ENCODE measurements at regions not wholly inside any gene's neighbourhood (a gene's known extent, or its start where the extent isn't known, plus 50 kb on each side); places are given as distances from the start of the nearest gene placed in this dataset.

GRCh38 chr5:2658447-2658846 is 93.0 kb downstream of the IRX2 start:
- ChIA-PET POLR2A (ENCODE audit: partially characterized antibody) (interaction anchor here (0.6 kb wide), 1 partner anchor 252 kb away, joined by 3 read pairs; no protein-coding TSS in a partner anchor), CTCF (ENCODE audit: partially characterized antibody) (no interaction called here)
- Histone ChIP-seq H3K9ac (replicated peaks in 1 of 4; ENCODE audit: extremely low read depth in 1 of 4, low read depth in 3 of 4, low read length in 3 of 4) (no peak overlapping the region), H3K23me2 (ENCODE audit: low read depth, low read length) (no peaks in the 10 kb centered on the region), H2AK5ac (ENCODE audit: low read depth, low read length) (no peak overlapping the region), H4K8ac (ENCODE audit: extremely low read depth, insufficient read depth, low read length) (no peak overlapping the region; the same call in none of the 2 replicates), H2AFZ (ENCODE audit: low read length) (no peak overlapping the region), H4K91ac (replicated peaks; ENCODE audit: insufficient read length, low read length) (no peak overlapping the region), H3K27me3 (replicated peaks in 1 of 4; ENCODE audit: control insufficient read depth in 3 of 4, extremely low read depth in 1 of 4, insufficient read depth in 3 of 4, low read length in 3 of 4) (no peaks in the 10 kb centered on the region), H2BK120ac (replicated peaks; ENCODE audit: low read depth, low read length) (no peak overlapping the region), H4K20me1 (replicated peaks in 1 of 2; ENCODE audit: control insufficient read depth in 1 of 2, insufficient read depth in 2 of 2, low read length in 2 of 2) (no peaks in the 10 kb centered on the region), H3K36me3 (ENCODE audit: control insufficient read depth in 2 of 4, insufficient read depth in 4 of 4, low read length in 3 of 4) (no peaks in the 10 kb centered on the region), H3K4me1 (replicated peaks in 1 of 4; ENCODE audit: control insufficient read depth in 3 of 4, insufficient read depth in 4 of 4, low read length in 3 of 4) (no peaks in the 10 kb centered on the region), H3K18ac (ENCODE audit: extremely low read depth, low read length) (no peak overlapping the region), H3K23ac (ENCODE audit: insufficient read length) (no peak overlapping the region), H3K4me2 (ENCODE audit: insufficient read depth in 1 of 2, low read depth in 2 of 2, low read length in 2 of 2) (no peak overlapping the region), H3K27ac (ENCODE audit: low read depth, low read length) (no peak overlapping the region), H3K79me2 (ENCODE audit: control insufficient read depth in 1 of 2, insufficient read depth in 2 of 2, low read length in 2 of 2) (no peaks in the 10 kb centered on the region), H3K14ac (ENCODE audit: insufficient read length) (no peak overlapping the region), H2BK20ac (ENCODE audit: low read length) (no peak overlapping the region), H3K4ac (replicated peaks; ENCODE audit: insufficient read length, low read depth, low read length) (no peak overlapping the region), H3K79me1 (ENCODE audit: low read depth, low read length) (no peaks in the 10 kb centered on the region; the same call in 1 of the 2 replicates), H4K5ac (ENCODE audit: insufficient read length, low read depth, low read length) (no peak overlapping the region), H2BK12ac (ENCODE audit: low read depth, low read length) (no peak overlapping the region), H2BK5ac (ENCODE audit: low read depth, low read length) (no peak overlapping the region), H3K56ac (replicated peaks; ENCODE audit: insufficient read length, low read depth, low read length) (no peak overlapping the region), H3K9me3 (ENCODE audit: insufficient read depth in 2 of 2, low read depth in 1 of 2, low read length in 1 of 2) (no peaks in the 10 kb centered on the region), H3K4me3 (ENCODE audit: extremely low read depth in 1 of 4, insufficient read depth in 2 of 4, low read depth in 3 of 4, low read length in 4 of 4) (no peak overlapping the region), H2BK15ac (ENCODE audit: low read length) (no peak overlapping the region)
- WGBS, 2 experiments (ENCODE audit: extremely low coverage in 1 of 2, insufficient coverage in 1 of 2, insufficient read length in 1 of 2, insufficient replicate concordance in 2 of 2, low coverage in 1 of 2, low lambda C conversion rate in 2 of 2, missing lambda C conversion rate in 1 of 2) = 94% methylated on average over 11 of the region's 11 CpGs; no CpG with 5 or more reads in 1 of the 2 experiments
- FAIRE-seq (no peak), DNase-seq (ENCODE audit: low read depth in 1 of 2, low spot score in 2 of 2) (no peak)
- no peak for TF ChIP-seq SIN3A (conservative IDR thresholded peaks at IDR 0.05 in 1 of 2, IDR thresholded peaks at IDR 0.05 in 1 of 2; ENCODE audit: low read depth in 1 of 2, low read length in 2 of 2)
- TF ChIP-seq, protein P1, sequence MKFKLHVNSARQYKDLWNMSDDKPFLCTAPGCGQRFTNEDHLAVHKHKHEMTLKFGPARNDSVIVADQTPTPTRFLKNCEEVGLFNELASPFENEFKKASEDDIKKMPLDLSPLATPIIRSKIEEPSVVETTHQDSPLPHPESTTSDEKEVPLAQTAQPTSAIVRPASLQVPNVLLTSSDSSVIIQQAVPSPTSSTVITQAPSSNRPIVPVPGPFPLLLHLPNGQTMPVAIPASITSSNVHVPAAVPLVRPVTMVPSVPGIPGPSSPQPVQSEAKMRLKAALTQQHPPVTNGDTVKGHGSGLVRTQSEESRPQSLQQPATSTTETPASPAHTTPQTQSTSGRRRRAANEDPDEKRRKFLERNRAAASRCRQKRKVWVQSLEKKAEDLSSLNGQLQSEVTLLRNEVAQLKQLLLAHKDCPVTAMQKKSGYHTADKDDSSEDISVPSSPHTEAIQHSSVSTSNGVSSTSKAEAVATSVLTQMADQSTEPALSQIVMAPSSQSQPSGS (IDR thresholded peaks at IDR 0.05; ENCODE audit: low read length) = no peak

Data from H1 (cell line).